NCI-H446 (cell line): ENCODE measurements at regions not wholly inside any gene's neighbourhood (a gene's known extent, or its start where the extent isn't known, plus 50 kb on each side); places are given as distances from the start of the nearest gene placed in this dataset.
A peak's percentile ranks its signal among the peaks of the same experiment; 100 is the strongest.

ENCODE experiments used
- DNase-seq, 2 experiments: peaks; one replicate each; lab custom pipeline; 2025; lab: John Stamatoyannopoulos, UW

GRCh38 chr11:24056051-24056450, 440.8 kb upstream of the LUZP2 start:
- no peak for DNase-seq

- DNase-seq, result no peak
Observed at GRCh38 chr11:24060125-24060524, 436.7 kb upstream of the LUZP2 start.

DNA sequence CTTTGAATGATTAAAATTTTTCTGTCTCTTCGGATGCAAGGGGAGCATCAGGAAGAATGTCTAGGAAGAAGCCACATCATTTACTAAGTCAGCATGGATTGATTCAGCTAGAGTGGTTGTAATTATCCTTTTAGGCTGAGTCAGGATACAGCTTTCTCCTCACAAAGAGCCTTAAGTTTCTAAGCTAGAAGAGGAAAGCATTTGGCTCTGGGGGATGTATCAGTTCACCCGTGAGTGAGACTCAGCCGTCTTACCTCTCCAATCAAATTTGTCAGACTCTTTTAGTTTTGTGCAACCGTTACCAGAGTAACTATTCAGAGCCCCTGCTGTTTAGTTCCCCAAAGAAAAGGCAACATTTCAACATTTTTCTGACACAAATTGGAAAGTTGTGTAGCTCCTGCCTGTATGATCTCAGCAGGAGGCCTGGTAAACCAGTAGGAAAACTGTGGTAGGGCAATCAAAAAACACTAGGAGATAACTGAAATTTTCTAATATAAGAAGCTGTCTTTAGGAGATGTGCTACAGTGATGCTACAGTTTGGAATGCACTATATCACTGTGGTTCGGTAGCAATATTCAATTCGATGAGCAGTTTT, 432.4 kb upstream of the LUZP2 start:
- no peak for DNase-seq

- no peak for DNase-seq
Observed at GRCh38 chr11:24068197-24068596, 428.7 kb upstream of the LUZP2 start.

- no peak for DNase-seq
Observed at GRCh38 chr11:24070435-24070834, 426.4 kb upstream of the LUZP2 start.

GRCh38 chr11:24078018-24078417, 418.8 kb upstream of the LUZP2 start:
- DNase-seq, result no peak

DNA sequence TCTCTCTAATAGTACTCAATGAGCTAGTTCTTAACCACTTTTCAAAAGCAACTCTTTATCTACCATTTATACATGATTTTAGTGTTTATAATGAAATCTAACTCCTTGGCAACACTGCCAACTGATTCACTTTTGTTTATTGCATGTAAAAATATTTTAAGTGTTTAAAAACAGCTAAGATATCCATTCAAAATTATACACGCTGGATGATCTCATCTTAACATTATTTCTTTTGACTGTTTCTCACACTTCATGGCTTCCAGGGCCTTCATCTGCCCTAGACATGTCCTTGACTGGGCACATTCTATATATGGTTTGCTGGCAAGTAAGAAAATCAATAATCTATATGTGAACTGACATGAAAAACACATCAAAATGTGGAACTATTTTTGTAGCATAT, 414.6 kb upstream of the LUZP2 start:
- DNase-seq, result no peak

DNA sequence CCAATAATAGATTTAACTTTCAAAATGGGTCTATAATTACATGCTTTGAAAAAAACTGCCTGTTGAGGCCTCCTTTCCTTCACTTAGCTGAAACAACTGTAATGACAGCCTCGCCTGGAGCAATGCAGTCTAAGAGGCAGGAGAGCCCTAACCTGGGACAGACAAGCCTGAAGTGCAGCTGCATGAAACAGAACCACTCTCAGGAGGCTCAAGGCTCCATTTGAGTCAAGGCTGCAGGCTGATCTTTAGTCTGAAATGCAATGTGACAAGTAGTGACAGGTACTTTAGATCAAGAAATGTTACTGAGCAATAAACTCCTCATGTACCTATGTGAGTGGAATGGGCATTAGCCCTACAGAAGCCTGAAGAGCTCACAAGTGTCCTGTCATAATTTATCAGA, 414.0 kb upstream of the LUZP2 start:
- no peak for DNase-seq

DNA sequence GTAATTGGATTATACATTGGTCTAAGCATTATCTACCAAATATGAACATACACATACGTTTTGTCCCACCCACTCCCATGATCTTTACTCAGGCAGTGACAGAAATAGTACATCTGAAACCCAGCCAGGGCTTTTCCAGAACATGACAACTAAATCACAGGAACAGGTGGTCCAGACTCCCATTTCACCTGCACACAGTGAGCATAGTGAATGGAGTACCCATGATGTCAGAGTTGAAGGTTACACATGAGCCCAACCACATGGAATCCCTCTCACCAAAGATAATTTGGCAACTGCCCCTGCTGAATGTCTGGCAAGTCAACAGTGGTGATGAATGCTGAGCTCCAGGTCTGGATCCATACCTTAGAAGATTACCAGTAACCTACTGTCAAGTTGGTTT, 411.9 kb upstream of the LUZP2 start:
- DNase-seq, result no peak

- no peak for DNase-seq
Observed at GRCh38 chr11:24086921-24087320, 409.9 kb upstream of the LUZP2 start.

- no peak for DNase-seq
Observed at GRCh38 chr11:24091594-24091993, 405.3 kb upstream of the LUZP2 start.

GRCh38 chr11:24093375-24093774, 403.5 kb upstream of the LUZP2 start:
- DNase-seq, result peak in 1 of 2 experiments; percentile 18

GRCh38 chr11:24108609-24109008, 388.2 kb upstream of the LUZP2 start:
- no peak for DNase-seq

DNA sequence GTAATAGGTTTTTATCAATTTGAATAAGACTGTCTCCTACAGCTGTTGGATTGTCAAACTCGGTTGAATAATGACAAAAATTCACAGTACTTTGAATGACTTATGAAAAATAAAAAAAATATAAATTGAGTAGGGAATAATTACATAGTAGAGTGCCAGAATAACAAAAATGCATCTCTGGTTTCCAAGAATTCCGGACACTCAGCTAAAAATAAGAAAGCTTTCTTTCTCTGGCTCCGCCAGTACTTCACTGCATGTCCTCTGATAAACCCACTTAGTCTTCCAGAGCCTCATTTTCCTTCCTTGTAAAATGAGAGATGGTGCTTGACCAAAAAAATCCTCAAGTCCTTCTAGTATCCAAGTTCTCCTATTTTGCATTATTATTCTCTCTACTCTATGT, 374.6 kb upstream of the LUZP2 start:
- no peak for DNase-seq

DNA sequence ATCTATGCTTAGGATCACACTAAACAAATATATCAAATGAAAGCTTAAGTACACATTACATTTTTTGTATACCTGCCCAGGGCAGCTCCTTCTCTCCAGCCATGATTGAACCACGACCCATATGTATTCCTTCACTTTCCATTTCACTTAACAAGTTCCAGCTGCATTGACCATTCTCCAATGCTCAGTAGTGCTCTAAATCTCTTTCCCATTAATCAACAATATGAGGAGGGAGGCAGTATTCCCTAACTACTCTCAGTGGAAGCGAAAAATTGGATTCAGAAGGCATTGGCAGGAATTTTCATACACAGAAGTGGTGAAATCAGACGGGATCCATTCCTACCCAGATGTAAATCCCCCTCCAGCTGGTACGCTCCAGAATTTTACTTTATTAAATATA, 372.0 kb upstream of the LUZP2 start:
- no peak for DNase-seq

GRCh38 chr11:24131698-24132097, 365.2 kb upstream of the LUZP2 start:
- no peak for DNase-seq

GRCh38 chr11:24132471-24132870, 364.4 kb upstream of the LUZP2 start:
- DNase-seq, result no peak

DNA sequence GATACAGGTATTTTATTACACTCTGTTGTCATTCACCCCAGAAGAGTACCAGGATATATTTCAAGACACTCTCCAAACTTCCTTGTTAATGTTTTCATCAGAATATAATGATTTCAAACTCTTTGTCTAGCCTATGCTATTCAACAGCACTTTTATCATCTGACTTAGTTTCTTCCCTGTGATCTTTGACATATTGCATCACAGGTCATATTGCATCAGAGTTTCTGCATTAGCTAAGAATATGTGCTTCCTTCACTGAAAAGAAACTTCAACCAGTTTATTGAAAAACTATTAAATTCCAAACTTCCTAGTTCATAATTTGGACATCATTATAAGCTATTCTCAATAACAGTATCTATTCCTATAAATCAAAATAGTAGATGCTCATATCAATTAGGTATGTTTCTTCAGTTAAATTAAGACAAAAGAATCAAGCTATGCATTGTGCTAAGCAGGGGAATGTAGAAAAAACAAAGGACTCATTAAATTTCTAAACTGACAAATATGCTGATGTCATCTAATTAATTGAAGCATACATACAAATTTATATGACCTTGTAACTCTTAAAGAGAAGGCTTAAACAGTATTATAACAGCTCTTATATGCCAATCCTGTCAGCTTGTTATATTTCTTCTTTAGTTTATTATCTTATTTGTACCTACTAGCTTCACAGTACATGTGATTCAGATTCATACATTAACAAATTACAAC, 361.8 kb upstream of the LUZP2 start:
- DNase-seq, result no peak

DNA sequence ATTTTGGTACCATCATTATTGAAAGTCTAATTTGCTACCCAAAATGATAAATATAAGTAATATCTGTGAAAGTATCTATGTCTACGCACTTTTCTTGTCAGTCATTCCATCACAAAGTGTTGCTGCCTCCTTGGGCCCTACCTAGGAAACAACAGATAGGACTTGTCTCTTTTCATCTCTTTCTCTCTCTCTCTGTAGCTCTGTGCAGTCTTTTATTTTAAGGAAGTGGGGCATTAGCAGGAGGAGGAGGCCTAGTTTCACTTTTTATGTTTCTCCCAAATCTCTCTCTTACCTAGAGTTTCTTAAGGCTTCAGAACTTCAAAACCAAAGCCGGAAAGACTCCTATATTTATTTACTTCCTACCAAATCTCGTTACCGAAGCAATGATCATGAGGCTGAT, 354.8 kb upstream of the LUZP2 start:
- DNase-seq, result no peak

- DNase-seq, result no peak
Observed at GRCh38 chr11:24145411-24145810, 351.4 kb upstream of the LUZP2 start.

DNA sequence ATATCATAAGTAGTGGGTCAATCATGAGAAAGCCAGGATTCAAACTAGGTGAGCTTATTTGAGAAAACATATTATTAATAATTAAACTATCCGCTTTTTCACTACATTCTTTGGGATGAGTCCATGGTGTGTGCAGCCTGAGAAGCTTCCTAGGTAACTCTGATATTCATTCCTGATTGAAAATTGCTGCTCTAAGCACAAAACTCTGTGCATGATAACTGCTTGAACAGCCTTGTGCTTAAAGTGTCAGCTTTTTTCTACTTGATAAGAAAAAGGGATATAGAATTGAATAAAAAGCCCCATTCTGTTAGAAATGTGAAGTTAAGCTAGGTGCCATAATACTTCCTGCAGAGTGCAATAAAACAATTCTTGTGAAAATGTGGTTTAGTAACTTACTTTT, 343.5 kb upstream of the LUZP2 start:
- no peak for DNase-seq

GRCh38 chr11:24155792-24156191, 341.1 kb upstream of the LUZP2 start:
- no peak for DNase-seq

GRCh38 chr11:24157316-24157715, 339.5 kb upstream of the LUZP2 start:
- no peak for DNase-seq

GRCh38 chr11:24161587-24161986, 335.3 kb upstream of the LUZP2 start:
- DNase-seq, result no peak
